D721Med (cell line): ENCODE measurements at regions not wholly inside any gene's neighbourhood (a gene's known extent, or its start where the extent isn't known, plus 50 kb on each side); places are given as distances from the start of the nearest gene placed in this dataset.
A peak's percentile ranks its signal among the peaks of the same experiment; 100 is the strongest.
"Not testable (repeated sequence)": the region's sequence is repeated elsewhere in the genome, so short reads cannot be mapped to it uniquely, and the experiment has no call there.

Experiments used
- DNase-seq: peaks from one replicate; pipeline ENCODE4 v3.0.0; 2011; ENCODE audit warnings: low spot score; ENCODE audit not compliant: insufficient read length
- FAIRE-seq: peaks from 2 replicates; lab custom pipeline; 2011; peaks lifted over from hg19 to GRCh38; lab: Jason Lieb, UNC
- CTCF ChIP-seq: IDR thresholded peaks from 2 replicates; pipeline ENCODE4 v1.5.1; 2012; ENCODE audit warnings: mild to moderate bottlenecking, control low read depth; ENCODE audit not compliant: insufficient read depth; ENCODE audit errors: missing control alignments

GRCh38 chr11:22522225-22522624, 103.4 kb downstream of the FANCF start:
- FAIRE-seq (no peak), DNase-seq (no peak)
- TF ChIP-seq CTCF = no peak

GRCh38 chr11:22521226-22521625, 104.4 kb downstream of the FANCF start:
- FAIRE-seq (no peak), DNase-seq (no peak)

GRCh38 chr11:22520521-22520920, 105.1 kb downstream of the FANCF start:
- TF ChIP-seq CTCF = no peak
- DNase-seq = no peak
- FAIRE-seq = no peak

More at GRCh38 chr11:22521226-22521625, 104.4 kb downstream of the FANCF start:
- TF ChIP-seq CTCF = no peak

DNA sequence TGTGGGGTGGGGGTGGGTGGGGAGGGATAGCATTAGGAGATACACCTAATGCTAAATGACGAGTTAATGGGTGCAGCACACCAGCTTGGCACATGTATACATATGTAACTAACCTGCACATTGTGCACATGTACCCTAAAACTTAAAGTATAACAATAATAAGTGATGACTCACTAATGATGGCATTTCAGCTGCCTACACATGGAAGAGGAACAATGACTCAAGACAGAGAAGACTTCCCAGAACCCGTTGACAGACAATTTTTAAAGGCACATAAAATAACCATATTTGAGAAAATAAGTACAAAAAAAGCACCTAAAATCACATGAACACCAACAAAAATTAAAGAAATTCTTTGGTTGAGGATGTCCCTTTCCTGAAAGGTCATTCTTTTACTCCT, 107.3 kb downstream of the FANCF start:
- not testable (repeated sequence) for FAIRE-seq, DNase-seq

GRCh38 chr11:22516111-22516510, 109.5 kb downstream of the FANCF start:
- no peak for DNase-seq
- FAIRE-seq = peak; percentile 21
- no peak for TF ChIP-seq CTCF

DNA sequence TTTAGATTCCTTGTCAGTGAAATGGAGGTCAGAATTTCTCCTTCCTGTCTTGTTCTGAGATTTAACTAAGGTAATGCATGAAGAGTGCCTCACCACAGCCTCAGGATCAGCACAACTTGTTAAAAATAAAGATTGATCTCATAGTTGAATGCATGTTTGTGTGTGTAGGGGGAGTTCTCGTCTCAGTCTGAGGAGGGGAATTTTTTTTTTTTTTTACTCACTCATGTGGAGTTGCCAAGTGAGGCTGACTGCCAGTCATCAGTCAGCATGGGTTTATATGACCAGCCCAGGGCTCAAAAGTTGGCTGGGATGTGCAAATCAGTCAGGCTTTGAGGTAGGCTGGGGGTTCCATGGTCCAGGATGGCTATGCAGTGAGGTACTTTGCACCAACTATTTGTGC, 113.2 kb downstream of the FANCF start:
- DNase-seq = no peak
- TF ChIP-seq CTCF = no peak
- FAIRE-seq = no peak

- no peak for TF ChIP-seq CTCF
- no peak for FAIRE-seq
- DNase-seq = no peak
Observed at GRCh38 chr11:22510741-22511140, 114.9 kb downstream of the FANCF start.

DNA sequence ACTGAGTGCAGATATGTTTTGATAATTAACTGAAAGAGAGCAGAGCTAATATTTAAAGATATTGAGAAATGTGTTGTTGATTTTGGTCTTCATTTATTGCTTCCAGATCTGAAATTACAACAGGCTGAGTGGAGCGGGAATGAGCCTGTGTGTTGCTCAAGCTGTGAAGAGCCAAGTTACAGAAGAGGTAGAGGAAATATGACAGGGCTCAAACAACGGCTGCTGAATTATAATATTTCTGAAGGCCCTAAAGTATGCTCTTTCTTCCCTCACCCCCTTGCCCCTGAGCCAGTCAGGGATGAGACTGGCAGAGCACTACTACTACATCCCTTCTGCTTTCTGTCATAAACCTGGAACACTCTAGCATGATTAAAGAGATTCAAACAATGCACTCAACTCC, 115.6 kb downstream of the FANCF start:
- TF ChIP-seq CTCF = no peak
- DNase-seq = no peak
- FAIRE-seq = no peak
